Gastrocnemius medialis (tissue), 4 donors: ENCODE measurements at regions not wholly inside any gene's neighbourhood (a gene's known extent, or its start where the extent isn't known, plus 50 kb on each side); places are given as distances from the start of the nearest gene placed in this dataset.

Source experiments
- ATAC-seq, 2 donors: fragments of 150-250 bp; one replicate each; pipeline ENCODE4 v1.9.1; 2016
- DNase-seq, 2 donors: peaks; one replicate each; pipeline ENCODE4 v3.0.0-alpha.2; 2019
- H3K27ac ChIP-seq, 4 donors: fragments of 200-600 bp; sonication (generic); 1 replicate in 1 of 4; 2 replicates in 3 of 4; pipeline ENCODE4 v1.5.1; 2016 to 2018; ENCODE audit warnings: mild to moderate bottlenecking in 2 of 4, moderate library complexity in 1 of 4
- H3K27me3 ChIP-seq, 3 donors: fragments of 200-600 bp; sonication (generic) in 2 of 3; 1 replicate in 1 of 3; 2 replicates in 2 of 3; pipeline versions ENCODE4 v1.5.1 to v1.6.0; 2016 to 2019; ENCODE audit warnings: mild to moderate bottlenecking in 1 of 3, moderate library complexity in 1 of 3
- H3K36me3 ChIP-seq, 2 donors: fragments of 200-600 bp; sonication (generic) in 1 of 2; one replicate each; pipeline ENCODE4 v1.5.1; 2017 to 2018
- H3K4me1 ChIP-seq, 2 donors: fragments of 200-600 bp; sonication (generic) in 1 of 2; one replicate each; pipeline ENCODE4 v1.5.1; 2016 to 2017; ENCODE audit warnings: mild to moderate bottlenecking in 2 of 2
- H3K4me3 ChIP-seq, 4 donors: fragments of 200-600 bp; sonication (generic) in 3 of 4; 1 replicate in 1 of 4; 2 replicates in 3 of 4; pipeline ENCODE4 v1.5.1; 2016 to 2019; ENCODE audit warnings: mild to moderate bottlenecking in 2 of 4
- H3K9me3 ChIP-seq, 3 donors: fragments of 200-600 bp; sonication (generic) in 2 of 3; 1 replicate in 1 of 3; 2 replicates in 2 of 3; pipeline ENCODE4 v1.5.1; 2016 to 2019
- POLR2A ChIP-seq, 2 donors: fragments of 450-650 bp; IDR thresholded peaks; one replicate each; pipeline ENCODE4 v1.6.1; 2017; ENCODE audit warnings: antibody characterized with exemption in 2 of 2, mild to moderate bottlenecking in 2 of 2, moderate library complexity in 2 of 2
- in situ Hi-C, 4 donors: fragments of 200-750 bp; cut with MboI; loops; one replicate each; pipeline versions ENCODE4 v1.15.0 to v1.8.0; 2017; ENCODE audit warnings: low sequenced_read_pairs in 4 of 4
- intact Hi-C: fragments of 100-400 bp; cut with DNase I; formaldehyde crosslinking; loops from one replicate; pipeline ENCODE4 v1.15.1; 2023; ENCODE audit warnings: low total_unique reads
- TF ChIP-seq, protein P1 (sequence below), 5 experiments: fragments of 450-650 bp in 3 of 5; fragments of 200-600 bp in 2 of 5; sonication (generic) in 2 of 5; IDR thresholded peaks in 4 of 5; conservative IDR thresholded peaks in 1 of 5; 1 replicate in 4 of 5; 2 replicates in 1 of 5; pipeline ENCODE4 v1.5.1; 2016 to 2019; ENCODE audit warnings: antibody characterized with exemption in 5 of 5, mild to moderate bottlenecking in 3 of 5, moderate library complexity in 3 of 5

DNA sequence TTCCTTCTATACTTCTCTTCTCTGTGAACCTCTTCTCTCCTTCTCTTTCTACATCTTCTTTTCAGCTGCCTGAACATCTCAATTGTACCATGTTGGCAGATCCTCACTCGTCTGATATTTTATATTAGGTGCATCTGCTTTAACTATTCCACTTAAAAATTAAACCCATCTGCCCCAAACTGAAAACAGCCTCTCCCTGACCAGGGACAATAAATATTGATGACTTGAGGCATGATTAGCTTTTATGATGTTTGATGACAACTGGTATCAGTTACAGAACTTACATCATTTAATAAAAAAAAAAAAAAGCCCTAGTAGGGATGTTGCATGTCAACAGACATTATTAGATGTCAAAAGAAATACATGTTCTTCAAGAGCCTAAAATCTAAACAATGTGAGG, 79.8 kb upstream of the HABP2 start:
- Histone ChIP-seq H3K9me3 (no peaks in the 10 kb centered on the region), H3K27me3 (no peaks in the 10 kb centered on the region), H3K36me3 (no peaks in the 10 kb centered on the region), H3K27ac (no peak overlapping the region), H3K4me3 (no peak overlapping the region), H3K4me1 (peaks cover 0 to 9% of the 10 kb centered on the region in 2 donors)
- in situ Hi-C loops, result no loop called here
- intact Hi-C loops, result no loop called here
- TF ChIP-seq, protein P1, sequence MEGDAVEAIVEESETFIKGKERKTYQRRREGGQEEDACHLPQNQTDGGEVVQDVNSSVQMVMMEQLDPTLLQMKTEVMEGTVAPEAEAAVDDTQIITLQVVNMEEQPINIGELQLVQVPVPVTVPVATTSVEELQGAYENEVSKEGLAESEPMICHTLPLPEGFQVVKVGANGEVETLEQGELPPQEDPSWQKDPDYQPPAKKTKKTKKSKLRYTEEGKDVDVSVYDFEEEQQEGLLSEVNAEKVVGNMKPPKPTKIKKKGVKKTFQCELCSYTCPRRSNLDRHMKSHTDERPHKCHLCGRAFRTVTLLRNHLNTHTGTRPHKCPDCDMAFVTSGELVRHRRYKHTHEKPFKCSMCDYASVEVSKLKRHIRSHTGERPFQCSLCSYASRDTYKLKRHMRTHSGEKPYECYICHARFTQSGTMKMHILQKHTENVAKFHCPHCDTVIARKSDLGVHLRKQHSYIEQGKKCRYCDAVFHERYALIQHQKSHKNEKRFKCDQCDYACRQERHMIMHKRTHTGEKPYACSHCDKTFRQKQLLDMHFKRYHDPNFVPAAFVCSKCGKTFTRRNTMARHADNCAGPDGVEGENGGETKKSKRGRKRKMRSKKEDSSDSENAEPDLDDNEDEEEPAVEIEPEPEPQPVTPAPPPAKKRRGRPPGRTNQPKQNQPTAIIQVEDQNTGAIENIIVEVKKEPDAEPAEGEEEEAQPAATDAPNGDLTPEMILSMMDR (IDR thresholded peaks at IDR 0.05 in 4 of 5, conservative IDR thresholded peaks at IDR 0.05 in 1 of 5), result no peak
- no peak for TF ChIP-seq POLR2A (IDR thresholded peaks at IDR 0.05)
- DNase-seq (no peak), ATAC-seq (no peak)

DNA sequence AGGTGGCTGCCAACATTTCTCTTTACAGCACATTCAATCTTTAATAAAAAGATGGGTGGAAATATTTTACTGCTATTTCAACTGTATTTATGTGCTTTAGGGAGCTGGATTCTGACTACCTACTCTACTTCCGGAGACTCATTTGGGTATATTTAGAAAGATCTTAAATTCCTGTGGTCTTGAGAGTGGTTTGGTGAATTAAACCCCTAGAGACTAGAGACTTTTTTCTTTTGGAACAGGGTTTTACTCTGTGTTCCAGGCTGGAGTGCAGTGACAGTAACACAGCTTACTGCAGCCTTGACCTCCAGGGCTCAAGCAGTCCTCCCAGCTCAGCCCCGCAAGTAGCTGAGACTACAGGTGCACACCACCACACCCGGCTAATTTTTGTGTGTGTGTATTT, 79.0 kb upstream of the HABP2 start:
- Histone ChIP-seq H3K27me3 (no peaks in the 10 kb centered on the region), H3K4me1 (peaks cover 0 to 9% of the 10 kb centered on the region in 2 donors), H3K4me3 (no peak overlapping the region), H3K9me3 (no peaks in the 10 kb centered on the region), H3K36me3 (no peaks in the 10 kb centered on the region), H3K27ac (no peak overlapping the region)
- TF ChIP-seq, protein P1 (IDR thresholded peaks at IDR 0.05 in 4 of 5, conservative IDR thresholded peaks at IDR 0.05 in 1 of 5), result no peak
- no peak for TF ChIP-seq POLR2A (IDR thresholded peaks at IDR 0.05)
- intact Hi-C loops (no loop called here), in situ Hi-C loops (no loop called here)
- no peak for DNase-seq
- ATAC-seq, result peak in 1 of 2 donors; percentile 55

- in situ Hi-C loops, result no loop called here
- H3K36me3 ChIP-seq, result no peaks in the 10 kb centered on the region
- peaks cover 0 to 9% of the 10 kb centered on the region in 2 donors for H3K4me1 ChIP-seq
- TF ChIP-seq POLR2A (IDR thresholded peaks at IDR 0.05), result no peak
- TF ChIP-seq, protein P1 (IDR thresholded peaks at IDR 0.05 in 4 of 5, conservative IDR thresholded peaks at IDR 0.05 in 1 of 5), result no peak
- H3K27me3 ChIP-seq, result no peaks in the 10 kb centered on the region
- H3K27ac ChIP-seq, result no peak overlapping the region
- ATAC-seq, result no peak
- H3K9me3 ChIP-seq, result peaks cover 0 to 3% (median 0%) of the 10 kb centered on the region in 3 donors
- intact Hi-C loops, result no loop called here
- no peak overlapping the region for H3K4me3 ChIP-seq
- no peak for DNase-seq
These were observed 78.1 kb upstream of the HABP2 start for GRCh38 chr10:113474752-113475151.

- H3K27me3 ChIP-seq, result no peaks in the 10 kb centered on the region
- in situ Hi-C loops, result no loop called here
- H3K4me1 ChIP-seq, result peaks cover 0 to 9% of the 10 kb centered on the region in 2 donors
- H3K4me3 ChIP-seq, result no peak overlapping the region
- intact Hi-C loops, result no loop called here
- H3K9me3 ChIP-seq, result peaks cover 0 to 4% (median 0%) of the 10 kb centered on the region in 3 donors
- no peak for DNase-seq
- no peaks in the 10 kb centered on the region for H3K36me3 ChIP-seq
- TF ChIP-seq, protein P1 (IDR thresholded peaks at IDR 0.05 in 4 of 5, conservative IDR thresholded peaks at IDR 0.05 in 1 of 5), result no peak
- no peak for TF ChIP-seq POLR2A (IDR thresholded peaks at IDR 0.05)
- ATAC-seq, result peak in 1 of 2 donors; percentile 45
- peak overlapping the region in 2 of 4 donors; percentile 9 to 18 for H3K27ac ChIP-seq
These were observed 77.5 kb upstream of the HABP2 start for GRCh38 chr10:113475381-113475807.

DNA sequence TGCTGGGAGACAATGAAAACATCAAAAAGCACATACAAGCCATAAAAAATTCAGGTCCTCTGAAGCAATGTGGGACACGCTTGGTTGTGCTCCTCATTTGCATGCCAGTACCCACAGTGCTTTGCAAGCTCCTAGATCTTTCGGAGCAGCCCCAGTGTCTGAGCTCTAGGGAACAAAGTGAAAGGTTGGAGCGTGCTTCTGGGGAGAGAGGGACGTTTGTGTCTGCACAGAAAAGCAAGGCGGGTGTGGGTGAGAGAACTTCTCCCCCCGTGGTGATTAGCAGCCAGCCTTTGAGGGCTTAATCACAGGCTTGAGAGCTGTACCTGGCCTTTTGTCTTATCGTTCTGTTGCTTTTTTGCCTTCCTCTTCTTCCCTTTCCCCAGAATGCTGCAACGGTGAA, 76.7 kb upstream of the HABP2 start:
- H3K9me3 ChIP-seq, result peaks cover 0 to 4% (median 0%) of the 10 kb centered on the region in 3 donors
- in situ Hi-C loops, result no loop called here
- H3K36me3 ChIP-seq, result no peaks in the 10 kb centered on the region
- intact Hi-C loops, result no loop called here
- TF ChIP-seq, protein P1 (IDR thresholded peaks at IDR 0.05 in 4 of 5, conservative IDR thresholded peaks at IDR 0.05 in 1 of 5), result no peak
- TF ChIP-seq POLR2A (IDR thresholded peaks at IDR 0.05), result no peak
- no peak overlapping the region for H3K27ac ChIP-seq
- ATAC-seq (peak; percentile 47 to 64), DNase-seq (no peak)
- H3K4me3 ChIP-seq, result peak overlapping the region in 2 of 4 donors; percentile 2 to 3
- H3K27me3 ChIP-seq, result no peaks in the 10 kb centered on the region
- H3K4me1 ChIP-seq, result peaks cover 0 to 9% of the 10 kb centered on the region in 2 donors
